ENCODE measurements at regions not wholly inside any gene's neighbourhood (a gene's known extent, or its start where the extent isn't known, plus 50 kb on each side); places are given as distances from the start of the nearest gene placed in this dataset.

- H3K4me1 Mint-ChIP-seq, result no peaks in the 10 kb centered on the region
- ATAC-seq (ENCODE audit: low read depth in 2 of 2), result no peak
These were observed 143.5 kb upstream of the TBX3 start for GRCh38 chr12:114827461-114827860.

DNA sequence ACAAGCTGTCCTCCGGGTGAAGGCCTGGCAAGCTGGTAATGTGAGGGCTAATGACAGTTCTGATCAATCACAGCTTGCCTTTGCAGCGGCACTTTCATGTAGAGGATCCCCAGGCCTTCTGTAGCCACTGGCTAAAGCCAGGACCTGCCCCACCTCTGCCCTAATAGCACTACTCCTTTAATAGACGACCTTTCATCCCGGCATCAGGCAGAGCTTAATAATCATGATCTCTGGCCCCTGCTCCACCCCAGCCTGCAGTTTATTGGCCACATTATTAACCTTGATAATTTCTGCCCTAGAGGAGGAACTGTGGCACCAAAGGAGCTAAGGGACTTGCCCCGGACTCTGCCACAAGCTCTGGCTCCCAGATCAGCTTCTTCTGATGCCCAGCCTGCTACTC is 142.3 kb upstream of the TBX3 start:
- DNase-seq, result no peak

More at GRCh38 chr12:114827461-114827860, 143.5 kb upstream of the TBX3 start:
- H3K36me3 Mint-ChIP-seq, result no peaks in the 10 kb centered on the region
- H3K36me3 ChIP-seq (ENCODE audit: control insufficient read depth, insufficient read depth, low read length), result no peaks in the 10 kb centered on the region
- H3K4me1 ChIP-seq (ENCODE audit: control insufficient read depth, insufficient read depth, low read length, poor library complexity, severe bottlenecking), result no peaks in the 10 kb centered on the region
- no peak overlapping the region for H3K4me3 Mint-ChIP-seq
- no peak overlapping the region for H3K27ac Mint-ChIP-seq
- peaks cover 0 to 4% (median 0%) of the 10 kb centered on the region in 7 donors for H3K9me3 Mint-ChIP-seq
- no peak overlapping the region for H3K27ac ChIP-seq (ENCODE audit: insufficient read depth, low read length, poor library complexity, severe bottlenecking)
- H3K4me3 ChIP-seq (ENCODE audit: low read depth, low read length), result no peak overlapping the region
- DNase-seq, result no peak
- no peaks in the 10 kb centered on the region for H3K27me3 ChIP-seq (ENCODE audit: control insufficient read depth, insufficient read depth, low read length)
- H3K9me3 ChIP-seq (ENCODE audit: control insufficient read depth in 2 of 2, low read length in 2 of 2), result no peaks in the 10 kb centered on the region
- no peaks in the 10 kb centered on the region for H3K27me3 Mint-ChIP-seq

DNA sequence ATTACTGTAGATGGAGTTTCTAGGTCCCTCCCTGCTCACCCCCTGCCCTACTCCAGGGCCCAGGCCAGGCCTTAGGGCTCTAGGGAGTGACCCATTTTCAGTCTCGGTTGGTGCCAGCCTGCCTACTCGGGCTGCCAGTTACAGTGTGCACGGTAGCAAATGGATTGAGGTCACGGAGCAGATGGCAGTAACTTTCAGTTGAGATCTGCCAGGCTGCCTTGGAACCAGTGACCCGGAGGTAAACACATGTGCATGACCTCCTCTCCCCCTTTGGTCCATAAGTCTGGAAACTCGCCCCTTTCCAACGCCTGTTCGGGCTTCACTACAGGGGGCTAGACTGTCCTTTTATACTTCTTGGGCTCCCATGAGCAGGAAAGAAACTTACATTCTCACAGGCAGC is 139.7 kb upstream of the TBX3 start:
- Histone ChIP-seq H3K27me3 (ENCODE audit: control insufficient read depth, insufficient read depth, low read length) (no peaks in the 10 kb centered on the region), H3K4me3 (ENCODE audit: low read depth, low read length) (no peak overlapping the region), H3K27ac (ENCODE audit: insufficient read depth, low read length, poor library complexity, severe bottlenecking) (no peak overlapping the region), H3K4me1 (ENCODE audit: control insufficient read depth, insufficient read depth, low read length, poor library complexity, severe bottlenecking) (no peaks in the 10 kb centered on the region), H3K36me3 (ENCODE audit: control insufficient read depth, insufficient read depth, low read length) (no peaks in the 10 kb centered on the region), H3K9me3 (ENCODE audit: control insufficient read depth in 2 of 2, low read length in 2 of 2) (no peaks in the 10 kb centered on the region)
- Mint-ChIP-seq H3K9me3 (peaks cover 0 to 4% (median 0%) of the 10 kb centered on the region in 7 donors), H3K4me3 (no peak overlapping the region), H3K27me3 (no peaks in the 10 kb centered on the region), H3K36me3 (no peaks in the 10 kb centered on the region), H3K27ac (no peak overlapping the region), H3K4me1 (no peaks in the 10 kb centered on the region)
- ATAC-seq (ENCODE audit: low read depth in 2 of 2), result no peak
- no peak for DNase-seq

More for the DNA sequence above, 142.3 kb upstream of the TBX3 start:
- Histone ChIP-seq H3K4me3 (ENCODE audit: low read depth, low read length) (no peak overlapping the region), H3K4me1 (ENCODE audit: control insufficient read depth, insufficient read depth, low read length, poor library complexity, severe bottlenecking) (no peaks in the 10 kb centered on the region), H3K9me3 (ENCODE audit: control insufficient read depth in 2 of 2, low read length in 2 of 2) (no peaks in the 10 kb centered on the region), H3K27me3 (ENCODE audit: control insufficient read depth, insufficient read depth, low read length) (no peaks in the 10 kb centered on the region), H3K27ac (ENCODE audit: insufficient read depth, low read length, poor library complexity, severe bottlenecking) (no peak overlapping the region), H3K36me3 (ENCODE audit: control insufficient read depth, insufficient read depth, low read length) (no peaks in the 10 kb centered on the region)
- Mint-ChIP-seq H3K27ac (no peak overlapping the region), H3K4me1 (no peaks in the 10 kb centered on the region), H3K27me3 (no peaks in the 10 kb centered on the region), H3K36me3 (no peaks in the 10 kb centered on the region), H3K9me3 (peaks cover 0 to 4% (median 0%) of the 10 kb centered on the region in 7 donors), H3K4me3 (no peak overlapping the region)
- ATAC-seq (ENCODE audit: low read depth in 2 of 2), result no peak

DNA sequence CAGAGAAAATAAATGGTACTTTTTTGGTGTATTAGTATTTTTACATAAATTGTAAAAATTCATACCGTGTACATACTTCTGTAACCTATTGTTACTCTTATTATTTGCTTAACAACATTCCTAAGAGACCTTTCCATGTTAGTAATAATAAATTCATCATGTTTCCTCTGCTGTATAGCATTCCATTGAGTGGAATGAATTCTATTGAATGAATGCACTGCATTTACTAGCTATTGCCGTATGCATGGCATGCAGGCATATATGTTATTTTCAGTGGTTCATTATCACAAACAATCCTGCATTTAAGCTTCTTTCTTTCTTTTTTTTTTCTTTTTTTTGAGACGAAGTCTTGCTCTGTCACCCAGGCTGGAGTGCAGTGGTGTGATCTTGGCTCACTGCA is 137.6 kb upstream of the TBX3 start:
- DNase-seq, result no peak
- no peaks in the 10 kb centered on the region for H3K27me3 ChIP-seq (ENCODE audit: control insufficient read depth, insufficient read depth, low read length)
- H3K9me3 Mint-ChIP-seq, result peaks cover 0 to 4% (median 0%) of the 10 kb centered on the region in 7 donors
- ATAC-seq (ENCODE audit: low read depth in 2 of 2), result no peak
- no peaks in the 10 kb centered on the region for H3K36me3 ChIP-seq (ENCODE audit: control insufficient read depth, insufficient read depth, low read length)
- no peaks in the 10 kb centered on the region for H3K9me3 ChIP-seq (ENCODE audit: control insufficient read depth in 2 of 2, low read length in 2 of 2)
- no peaks in the 10 kb centered on the region for H3K4me1 Mint-ChIP-seq
- no peak overlapping the region for H3K27ac ChIP-seq (ENCODE audit: insufficient read depth, low read length, poor library complexity, severe bottlenecking)
- H3K4me3 ChIP-seq (ENCODE audit: low read depth, low read length), result no peak overlapping the region
- no peak overlapping the region for H3K27ac Mint-ChIP-seq
- peaks cover 5% of the 10 kb centered on the region for H3K27me3 Mint-ChIP-seq
- H3K4me1 ChIP-seq (ENCODE audit: control insufficient read depth, insufficient read depth, low read length, poor library complexity, severe bottlenecking), result no peaks in the 10 kb centered on the region
- H3K36me3 Mint-ChIP-seq, result no peaks in the 10 kb centered on the region
- no peak overlapping the region for H3K4me3 Mint-ChIP-seq

DNA sequence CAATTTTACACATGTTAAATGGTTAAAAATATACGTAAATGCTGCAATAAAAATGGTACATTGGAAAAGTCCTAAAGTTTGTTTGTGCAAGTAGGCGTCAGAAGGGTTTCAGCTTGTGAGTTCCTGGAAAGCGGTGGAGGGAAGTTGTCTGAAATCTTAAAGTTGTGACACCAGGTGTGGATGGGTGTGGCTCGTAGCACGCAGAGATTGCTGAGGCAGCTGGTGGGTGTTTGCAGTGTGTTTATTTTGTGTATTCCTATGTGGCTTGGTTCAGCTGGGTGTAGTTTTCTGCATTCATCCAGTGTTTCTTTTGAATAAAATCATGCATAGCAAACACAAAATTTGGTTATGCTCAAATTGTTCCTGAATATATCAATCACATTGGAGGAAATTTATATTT is 136.8 kb upstream of the TBX3 start:
- no peaks in the 10 kb centered on the region for H3K36me3 ChIP-seq (ENCODE audit: control insufficient read depth, insufficient read depth, low read length)
- H3K9me3 Mint-ChIP-seq, result peaks cover 0 to 4% (median 1%) of the 10 kb centered on the region in 7 donors
- H3K4me1 Mint-ChIP-seq, result no peaks in the 10 kb centered on the region
- no peak overlapping the region for H3K27ac ChIP-seq (ENCODE audit: insufficient read depth, low read length, poor library complexity, severe bottlenecking)
- no peaks in the 10 kb centered on the region for H3K27me3 ChIP-seq (ENCODE audit: control insufficient read depth, insufficient read depth, low read length)
- H3K27ac Mint-ChIP-seq, result no peak overlapping the region
- H3K9me3 ChIP-seq (ENCODE audit: control insufficient read depth in 2 of 2, low read length in 2 of 2), result no peaks in the 10 kb centered on the region
- no peak for DNase-seq
- no peaks in the 10 kb centered on the region for H3K36me3 Mint-ChIP-seq
- no peak overlapping the region for H3K4me3 Mint-ChIP-seq
- no peak for ATAC-seq (ENCODE audit: low read depth in 2 of 2)
- peaks cover 5% of the 10 kb centered on the region for H3K27me3 Mint-ChIP-seq
- H3K4me1 ChIP-seq (ENCODE audit: control insufficient read depth, insufficient read depth, low read length, poor library complexity, severe bottlenecking), result no peaks in the 10 kb centered on the region
- no peak overlapping the region for H3K4me3 ChIP-seq (ENCODE audit: low read depth, low read length)

DNA sequence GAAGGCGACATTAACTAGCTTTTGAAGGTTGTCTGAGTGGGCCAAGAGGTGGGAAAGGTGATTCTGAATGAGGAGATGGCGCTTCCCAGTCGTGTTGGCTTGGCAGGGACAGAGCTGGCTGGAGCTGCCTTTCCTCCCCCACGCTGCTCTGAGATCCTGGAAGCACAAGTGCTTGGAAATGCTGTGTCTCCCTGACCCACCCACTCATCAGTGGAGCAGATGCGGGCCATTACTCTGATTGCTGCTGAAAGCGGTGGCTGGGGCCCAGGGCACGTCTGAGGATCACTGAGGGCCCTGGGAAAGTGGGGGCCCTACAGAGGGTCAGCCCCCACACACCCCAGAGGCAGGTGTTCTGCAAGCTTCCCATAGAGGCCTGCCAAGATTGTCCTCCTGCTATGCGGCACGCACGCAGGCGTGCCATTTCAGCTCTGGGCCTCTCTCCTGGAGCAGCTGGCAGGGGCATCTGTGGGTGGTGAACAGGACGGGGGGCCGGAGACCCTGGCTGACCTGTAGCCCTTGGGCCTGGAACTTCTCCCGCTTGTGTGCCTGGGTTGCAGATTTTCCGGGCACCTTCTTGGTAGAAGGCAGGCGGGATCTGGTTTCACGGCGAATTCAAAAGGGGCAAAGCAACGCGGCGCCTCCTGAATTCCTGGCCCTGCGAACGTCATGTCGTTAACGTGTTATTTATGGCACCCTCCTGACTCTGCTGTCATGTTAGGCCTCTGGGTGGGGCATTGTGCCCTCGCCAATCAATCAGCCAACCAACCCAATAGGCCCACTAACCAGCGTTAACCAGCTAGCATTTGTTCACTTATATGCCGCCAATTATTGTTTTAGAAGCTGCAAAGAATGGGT is 133.8 kb upstream of the TBX3 start:
- Mint-ChIP-seq H3K27me3 (peaks cover 5% of the 10 kb centered on the region), H3K4me1 (peaks cover 0 to 5% (median 2%) of the 10 kb centered on the region in 4 donors)

GRCh38 chr12:114815026-114815795 is 131.2 kb upstream of the TBX3 start:
- H3K9me3 ChIP-seq (ENCODE audit: control insufficient read depth in 2 of 2, low read length in 2 of 2), result no peaks in the 10 kb centered on the region
- no peak for ATAC-seq (ENCODE audit: low read depth in 2 of 2)
- Mint-ChIP-seq H3K4me3 (no peak overlapping the region), H3K36me3 (no peaks in the 10 kb centered on the region), H3K4me1 (peaks cover 0 to 6% (median 2%) of the 10 kb centered on the region in 4 donors), H3K27ac (no peak overlapping the region), H3K9me3 (peaks cover 0 to 2% (median 2%) of the 10 kb centered on the region in 7 donors), H3K27me3 (peaks cover 5% of the 10 kb centered on the region)
- DNase-seq, result no peak
- H3K4me1 ChIP-seq (ENCODE audit: control insufficient read depth, insufficient read depth, low read length, poor library complexity, severe bottlenecking), result no peaks in the 10 kb centered on the region
- no peak overlapping the region for H3K4me3 ChIP-seq (ENCODE audit: low read depth, low read length)
- H3K36me3 ChIP-seq (ENCODE audit: control insufficient read depth, insufficient read depth, low read length), result no peaks in the 10 kb centered on the region
- no peaks in the 10 kb centered on the region for H3K27me3 ChIP-seq (ENCODE audit: control insufficient read depth, insufficient read depth, low read length)
- H3K27ac ChIP-seq (ENCODE audit: insufficient read depth, low read length, poor library complexity, severe bottlenecking), result no peak overlapping the region

More for the DNA sequence above, 133.8 kb upstream of the TBX3 start:
- Mint-ChIP-seq H3K36me3 (no peaks in the 10 kb centered on the region), H3K9me3 (peaks cover 0 to 2% (median 2%) of the 10 kb centered on the region in 7 donors), H3K27ac (no peak overlapping the region), H3K4me3 (no peak overlapping the region)
- Histone ChIP-seq H3K27me3 (ENCODE audit: control insufficient read depth, insufficient read depth, low read length) (no peaks in the 10 kb centered on the region), H3K36me3 (ENCODE audit: control insufficient read depth, insufficient read depth, low read length) (no peaks in the 10 kb centered on the region), H3K9me3 (ENCODE audit: control insufficient read depth in 2 of 2, low read length in 2 of 2) (no peaks in the 10 kb centered on the region), H3K4me1 (ENCODE audit: control insufficient read depth, insufficient read depth, low read length, poor library complexity, severe bottlenecking) (no peaks in the 10 kb centered on the region), H3K4me3 (ENCODE audit: low read depth, low read length) (no peak overlapping the region), H3K27ac (ENCODE audit: insufficient read depth, low read length, poor library complexity, severe bottlenecking) (no peak overlapping the region)
- ATAC-seq (ENCODE audit: low read depth in 2 of 2) (no peak), DNase-seq (no peak)
